ENCODE measurements at regions not wholly inside any gene's neighbourhood (a gene's known extent, or its start where the extent isn't known, plus 50 kb on each side); places are given as distances from the start of the nearest gene placed in this dataset.

DNA sequence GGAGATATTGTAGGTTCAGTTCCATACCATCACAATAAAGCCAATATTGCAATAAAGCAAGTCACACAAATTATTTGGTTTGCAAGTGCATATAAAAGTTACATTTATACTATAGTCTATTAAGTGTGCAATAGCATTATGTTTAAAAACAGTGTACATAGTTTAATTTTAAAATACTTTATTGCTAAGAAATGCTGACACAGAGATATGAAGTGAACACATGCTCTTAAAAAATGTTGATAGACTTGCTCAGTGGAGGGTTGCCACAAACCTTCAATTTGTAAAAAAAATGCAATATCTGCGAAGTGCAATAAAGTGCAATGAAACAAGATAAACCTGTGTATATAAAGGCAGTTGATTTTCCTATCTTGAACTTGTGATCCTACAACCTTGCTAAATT is 161.5 kb downstream of the PRDM13 start:
- TF ChIP-seq, protein P1, sequence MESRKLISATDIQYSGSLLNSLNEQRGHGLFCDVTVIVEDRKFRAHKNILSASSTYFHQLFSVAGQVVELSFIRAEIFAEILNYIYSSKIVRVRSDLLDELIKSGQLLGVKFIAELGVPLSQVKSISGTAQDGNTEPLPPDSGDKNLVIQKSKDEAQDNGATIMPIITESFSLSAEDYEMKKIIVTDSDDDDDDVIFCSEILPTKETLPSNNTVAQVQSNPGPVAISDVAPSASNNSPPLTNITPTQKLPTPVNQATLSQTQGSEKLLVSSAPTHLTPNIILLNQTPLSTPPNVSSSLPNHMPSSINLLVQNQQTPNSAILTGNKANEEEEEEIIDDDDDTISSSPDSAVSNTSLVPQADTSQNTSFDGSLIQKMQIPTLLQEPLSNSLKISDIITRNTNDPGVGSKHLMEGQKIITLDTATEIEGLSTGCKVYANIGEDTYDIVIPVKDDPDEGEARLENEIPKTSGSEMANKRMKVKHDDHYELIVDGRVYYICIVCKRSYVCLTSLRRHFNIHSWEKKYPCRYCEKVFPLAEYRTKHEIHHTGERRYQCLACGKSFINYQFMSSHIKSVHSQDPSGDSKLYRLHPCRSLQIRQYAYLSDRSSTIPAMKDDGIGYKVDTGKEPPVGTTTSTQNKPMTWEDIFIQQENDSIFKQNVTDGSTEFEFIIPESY (IDR thresholded peaks at IDR 0.05; ENCODE audit: extremely low read depth, insufficient replicate concordance, low read length), result no peak
- TF ChIP-seq EZH2 (IDR thresholded peaks at IDR 0.05) (no peak), POLR2AphosphoS5 (IDR thresholded peaks at IDR 0.05; ENCODE audit: low read depth, low read length) (no peak), ZFX (IDR thresholded peaks at IDR 0.05) (no peak), SIN3A (IDR thresholded peaks at IDR 0.05; ENCODE audit: low read depth) (no peak), POLR2A (IDR thresholded peaks at IDR 0.05; ENCODE audit: borderline replicate concordance, extremely low read depth, insufficient read depth, insufficient read length) (no peak), RAD21 (IDR thresholded peaks at IDR 0.05; ENCODE audit: low read depth) (no peak), ELF1 (IDR thresholded peaks at IDR 0.05; ENCODE audit: borderline replicate concordance, low read depth) (no peak), CEBPB (IDR thresholded peaks at IDR 0.05; ENCODE audit: low read depth) (no peak), SP1 (IDR thresholded peaks at IDR 0.05; ENCODE audit: low read depth) (no peak)
- TF ChIP-seq, protein P2, sequence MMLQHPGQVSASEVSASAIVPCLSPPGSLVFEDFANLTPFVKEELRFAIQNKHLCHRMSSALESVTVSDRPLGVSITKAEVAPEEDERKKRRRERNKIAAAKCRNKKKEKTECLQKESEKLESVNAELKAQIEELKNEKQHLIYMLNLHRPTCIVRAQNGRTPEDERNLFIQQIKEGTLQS (IDR thresholded peaks at IDR 0.05), result no peak
- TF ChIP-seq, protein P3, sequence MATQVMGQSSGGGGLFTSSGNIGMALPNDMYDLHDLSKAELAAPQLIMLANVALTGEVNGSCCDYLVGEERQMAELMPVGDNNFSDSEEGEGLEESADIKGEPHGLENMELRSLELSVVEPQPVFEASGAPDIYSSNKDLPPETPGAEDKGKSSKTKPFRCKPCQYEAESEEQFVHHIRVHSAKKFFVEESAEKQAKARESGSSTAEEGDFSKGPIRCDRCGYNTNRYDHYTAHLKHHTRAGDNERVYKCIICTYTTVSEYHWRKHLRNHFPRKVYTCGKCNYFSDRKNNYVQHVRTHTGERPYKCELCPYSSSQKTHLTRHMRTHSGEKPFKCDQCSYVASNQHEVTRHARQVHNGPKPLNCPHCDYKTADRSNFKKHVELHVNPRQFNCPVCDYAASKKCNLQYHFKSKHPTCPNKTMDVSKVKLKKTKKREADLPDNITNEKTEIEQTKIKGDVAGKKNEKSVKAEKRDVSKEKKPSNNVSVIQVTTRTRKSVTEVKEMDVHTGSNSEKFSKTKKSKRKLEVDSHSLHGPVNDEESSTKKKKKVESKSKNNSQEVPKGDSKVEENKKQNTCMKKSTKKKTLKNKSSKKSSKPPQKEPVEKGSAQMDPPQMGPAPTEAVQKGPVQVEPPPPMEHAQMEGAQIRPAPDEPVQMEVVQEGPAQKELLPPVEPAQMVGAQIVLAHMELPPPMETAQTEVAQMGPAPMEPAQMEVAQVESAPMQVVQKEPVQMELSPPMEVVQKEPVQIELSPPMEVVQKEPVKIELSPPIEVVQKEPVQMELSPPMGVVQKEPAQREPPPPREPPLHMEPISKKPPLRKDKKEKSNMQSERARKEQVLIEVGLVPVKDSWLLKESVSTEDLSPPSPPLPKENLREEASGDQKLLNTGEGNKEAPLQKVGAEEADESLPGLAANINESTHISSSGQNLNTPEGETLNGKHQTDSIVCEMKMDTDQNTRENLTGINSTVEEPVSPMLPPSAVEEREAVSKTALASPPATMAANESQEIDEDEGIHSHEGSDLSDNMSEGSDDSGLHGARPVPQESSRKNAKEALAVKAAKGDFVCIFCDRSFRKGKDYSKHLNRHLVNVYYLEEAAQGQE (IDR thresholded peaks at IDR 0.05; ENCODE audit: low read depth), result no peak
- TF ChIP-seq, protein P4, sequence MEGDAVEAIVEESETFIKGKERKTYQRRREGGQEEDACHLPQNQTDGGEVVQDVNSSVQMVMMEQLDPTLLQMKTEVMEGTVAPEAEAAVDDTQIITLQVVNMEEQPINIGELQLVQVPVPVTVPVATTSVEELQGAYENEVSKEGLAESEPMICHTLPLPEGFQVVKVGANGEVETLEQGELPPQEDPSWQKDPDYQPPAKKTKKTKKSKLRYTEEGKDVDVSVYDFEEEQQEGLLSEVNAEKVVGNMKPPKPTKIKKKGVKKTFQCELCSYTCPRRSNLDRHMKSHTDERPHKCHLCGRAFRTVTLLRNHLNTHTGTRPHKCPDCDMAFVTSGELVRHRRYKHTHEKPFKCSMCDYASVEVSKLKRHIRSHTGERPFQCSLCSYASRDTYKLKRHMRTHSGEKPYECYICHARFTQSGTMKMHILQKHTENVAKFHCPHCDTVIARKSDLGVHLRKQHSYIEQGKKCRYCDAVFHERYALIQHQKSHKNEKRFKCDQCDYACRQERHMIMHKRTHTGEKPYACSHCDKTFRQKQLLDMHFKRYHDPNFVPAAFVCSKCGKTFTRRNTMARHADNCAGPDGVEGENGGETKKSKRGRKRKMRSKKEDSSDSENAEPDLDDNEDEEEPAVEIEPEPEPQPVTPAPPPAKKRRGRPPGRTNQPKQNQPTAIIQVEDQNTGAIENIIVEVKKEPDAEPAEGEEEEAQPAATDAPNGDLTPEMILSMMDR (IDR thresholded peaks at IDR 0.05 in 2 of 3, conservative IDR thresholded peaks at IDR 0.05 in 1 of 3; ENCODE audit: borderline replicate concordance in 1 of 3, insufficient read depth in 1 of 3, low read depth in 2 of 3, low read length in 2 of 3), result no peak

Data from HCT116 (cell line).